ENCODE measurements at regions not wholly inside any gene's neighbourhood (a gene's known extent, or its start where the extent isn't known, plus 50 kb on each side); places are given as distances from the start of the nearest gene placed in this dataset.
"Not testable (repeated sequence)": the region's sequence is repeated elsewhere in the genome, so short reads cannot be mapped to it uniquely, and the experiment has no call there.

- DNase-seq: peak in 1 of 3 experiments; percentile 32
Observed at GRCh38 chr12:47408171-47408871, 297.5 kb downstream of the RPAP3 start.

GRCh38 chr12:47407463-47408129 lies 298.2 kb downstream of the RPAP3 start:
- no peak for DNase-seq

DNA sequence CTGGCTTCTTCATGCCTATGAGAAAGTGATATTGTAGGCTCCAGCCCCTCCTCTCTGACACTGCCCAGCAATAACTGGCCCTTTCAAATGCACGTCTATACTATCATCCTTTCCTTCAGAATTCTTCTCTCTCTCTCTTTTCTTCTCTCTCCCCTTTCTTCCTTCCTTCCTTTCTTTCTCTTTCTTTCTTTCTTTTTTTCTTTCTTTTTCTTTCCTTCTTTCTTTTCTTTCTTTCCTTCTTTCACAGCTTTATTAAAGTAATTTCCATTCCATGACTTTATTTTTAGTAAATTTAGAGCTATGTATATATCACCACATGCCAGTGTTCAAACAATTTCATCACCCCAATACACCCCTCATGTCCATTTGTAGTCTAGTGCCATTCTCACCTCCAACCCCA lies 302.1 kb downstream of the RPAP3 start:
- DNase-seq: no peak

DNA sequence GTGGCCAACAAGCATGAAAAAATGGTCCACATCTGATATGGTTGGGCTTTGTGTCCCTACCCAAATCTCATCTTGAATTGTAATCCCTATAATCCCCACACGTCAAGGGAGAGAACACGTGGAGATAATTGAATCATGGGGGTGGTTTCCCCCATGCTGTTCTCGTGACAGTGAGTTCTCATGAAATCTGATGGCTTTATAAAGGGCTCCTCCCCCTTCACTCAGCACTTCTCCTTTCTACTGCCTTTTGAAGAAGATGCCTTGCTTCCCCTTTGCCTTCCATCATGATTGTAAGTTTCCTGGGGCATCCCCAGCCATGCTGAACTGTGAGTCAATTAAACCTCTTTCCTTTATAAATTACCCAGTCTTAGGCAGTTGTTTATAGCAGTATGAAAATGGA lies 304.6 kb downstream of the RPAP3 start:
- not testable (repeated sequence) for DNase-seq

DNA sequence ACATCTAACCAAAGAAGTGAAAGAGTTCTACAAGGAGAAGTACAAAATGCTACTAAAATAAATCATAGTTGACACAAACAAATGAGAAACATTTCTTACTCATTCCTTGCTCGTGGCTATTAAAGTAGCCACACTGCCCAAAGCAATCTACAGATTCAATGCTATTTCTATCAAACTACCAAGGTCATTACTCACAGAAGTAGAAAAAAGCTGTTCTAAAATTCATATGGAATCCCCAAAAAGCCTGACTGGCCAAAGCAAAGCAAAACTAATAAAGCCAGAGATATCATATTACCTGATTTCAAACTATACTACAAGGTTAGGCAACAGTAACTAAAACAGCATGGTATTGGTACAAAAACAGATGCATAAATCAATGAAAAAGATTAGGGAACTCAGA lies 305.6 kb downstream of the RPAP3 start:
- no peak for DNase-seq

DNA sequence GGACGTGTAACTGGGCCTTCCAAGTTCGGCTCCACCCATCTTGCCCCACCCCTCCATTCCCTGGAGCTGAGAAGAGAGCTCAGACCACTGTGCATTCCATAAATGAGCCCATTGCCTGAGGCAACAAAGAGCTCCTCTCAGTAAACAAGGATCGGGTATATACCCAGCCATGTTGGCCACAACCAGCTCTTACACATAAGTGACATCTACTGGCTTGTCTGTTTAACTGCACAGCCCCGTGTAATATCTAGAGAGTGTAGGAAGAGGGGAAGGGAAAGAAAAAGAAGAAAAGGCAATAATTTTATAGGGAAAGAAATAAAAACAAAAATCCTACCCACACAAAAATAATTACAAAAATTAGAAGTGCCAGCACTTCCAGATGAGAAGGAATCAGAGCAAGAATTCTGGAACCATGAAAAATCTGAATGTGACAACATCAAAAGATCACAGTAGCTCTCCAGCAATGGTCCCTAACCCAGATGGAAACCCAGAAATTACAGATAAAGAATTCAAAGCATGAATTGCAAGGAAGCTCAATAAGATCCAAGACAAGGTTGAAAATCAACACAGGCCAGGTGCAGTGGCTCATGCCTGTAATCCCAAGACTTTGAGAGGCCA lies 308.1 kb downstream of the RPAP3 start:
- DNase-seq: peak in 1 of 3 experiments; percentile 13

DNA sequence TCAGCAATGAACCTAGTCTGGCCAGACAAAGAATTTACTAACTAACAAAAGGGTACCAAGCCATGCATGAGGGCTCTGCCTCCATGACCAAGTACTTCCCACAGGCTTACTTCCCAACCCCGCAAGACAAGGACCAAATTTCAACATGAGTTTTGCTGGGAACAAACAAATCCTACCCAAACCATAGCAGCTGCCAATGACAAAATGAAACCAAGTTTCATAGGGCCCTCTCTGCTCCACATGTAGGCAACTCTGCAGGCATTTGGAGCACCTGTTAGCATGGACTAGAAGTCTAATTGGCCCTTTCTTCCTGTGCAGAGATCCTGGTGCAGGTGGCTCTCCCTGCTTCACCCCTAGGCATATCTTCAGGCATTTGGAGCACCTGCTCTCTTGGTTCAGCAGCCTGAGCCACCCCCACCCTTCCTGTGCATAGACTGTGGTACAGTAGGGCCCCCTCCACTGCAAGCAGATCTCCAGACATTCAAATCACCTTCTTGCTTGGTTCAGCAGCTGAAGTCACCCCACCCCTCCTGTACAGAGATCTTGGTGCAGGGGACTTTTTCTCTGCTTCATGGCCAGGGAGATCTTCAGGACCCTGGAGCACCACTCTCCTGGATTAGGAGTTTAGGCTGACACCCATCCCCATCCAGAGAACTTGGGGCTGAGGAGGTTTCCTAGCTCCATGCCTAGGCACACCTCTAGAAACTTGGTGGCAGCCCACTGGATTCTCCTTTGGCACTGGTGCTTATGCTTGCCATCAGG lies 308.7 kb downstream of the RPAP3 start:
- DNase-seq: no peak

GRCh38 chr12:47394070-47394469 lies 311.8 kb downstream of the RPAP3 start:
- DNase-seq: no peak

GRCh38 chr12:47393403-47393790 lies 312.4 kb downstream of the RPAP3 start:
- DNase-seq: no peak

DNA sequence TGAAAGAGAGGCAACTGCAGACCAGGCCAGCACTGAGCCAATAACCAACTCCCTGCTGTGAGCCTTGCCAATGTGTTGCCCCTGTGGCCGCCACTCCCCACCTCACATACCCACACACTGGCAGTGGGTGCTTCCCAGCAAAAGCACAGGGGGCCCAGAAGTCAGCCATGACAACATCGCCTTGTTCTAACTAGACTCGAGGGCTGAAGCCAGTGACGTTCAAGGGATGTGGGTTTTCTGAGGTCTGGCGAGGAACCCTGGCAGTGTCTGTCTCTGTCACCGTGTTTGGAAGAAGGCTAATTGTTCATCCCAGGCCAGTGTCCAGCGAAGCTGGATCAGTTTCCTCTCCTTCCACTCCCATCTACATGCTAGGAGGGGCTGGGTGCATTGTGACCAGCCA lies 311.8 kb upstream of the AMIGO2 start:
- no peak for DNase-seq

DNA sequence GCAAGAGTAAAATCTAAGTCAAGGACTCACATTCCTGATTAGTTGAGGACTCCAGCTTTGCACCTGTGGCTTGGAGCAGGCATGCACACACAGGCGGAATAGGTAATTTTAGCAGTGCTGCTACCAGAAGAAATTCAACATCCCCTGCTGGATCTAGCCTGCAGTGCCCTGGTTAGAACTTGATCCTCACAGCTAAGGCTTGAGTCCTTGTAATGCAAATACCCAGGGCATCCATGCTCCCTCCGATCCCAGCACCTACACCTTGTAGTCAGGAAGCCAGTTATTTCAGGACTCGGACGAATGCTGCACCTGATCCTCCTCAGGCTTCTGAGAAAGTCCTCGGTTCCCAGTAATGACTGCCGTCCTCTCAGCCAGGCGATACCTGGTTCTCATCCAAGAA lies 309.0 kb upstream of the AMIGO2 start:
- no peak for DNase-seq

DNA sequence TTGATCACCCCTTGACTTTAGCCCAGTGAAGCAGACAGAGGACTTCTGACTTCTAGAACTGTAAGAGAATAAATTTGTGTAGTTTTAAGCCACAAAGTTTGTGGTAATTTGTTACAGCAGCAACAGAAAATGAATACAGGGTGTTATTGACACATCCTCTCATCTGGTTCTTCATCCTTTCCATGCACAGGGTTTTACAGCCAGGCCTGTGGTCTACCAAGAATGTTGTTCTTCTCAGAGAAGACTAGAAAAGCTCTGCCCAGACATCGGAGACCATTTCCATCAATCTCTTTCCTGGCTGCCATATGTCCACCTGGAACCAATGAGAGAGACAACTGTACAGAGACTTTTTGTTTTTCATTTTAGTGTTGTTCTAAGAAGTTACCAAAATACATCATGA lies 308.2 kb upstream of the AMIGO2 start:
- DNase-seq: no peak

GRCh38 chr12:47385653-47386052 lies 305.9 kb upstream of the AMIGO2 start:
- no peak for DNase-seq

DNA sequence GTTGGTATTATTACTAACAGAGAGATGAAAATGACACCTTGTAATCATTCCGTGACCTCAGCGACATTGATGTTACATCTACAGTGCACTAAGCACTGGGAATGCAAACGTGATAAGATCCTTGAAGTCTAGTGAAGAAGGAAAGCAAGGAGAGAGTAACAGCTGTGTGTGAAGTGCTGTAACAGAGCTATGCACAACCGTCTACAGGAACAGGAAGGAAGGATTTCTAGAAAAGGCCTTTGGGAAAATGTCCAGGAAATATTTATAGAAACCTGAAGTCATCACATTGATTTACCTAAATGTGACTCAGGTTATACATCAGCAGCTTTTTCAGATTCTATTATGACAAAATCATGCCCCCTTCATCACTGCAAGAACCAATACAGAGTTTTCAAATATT lies 304.2 kb upstream of the AMIGO2 start:
- DNase-seq: no peak

DNA sequence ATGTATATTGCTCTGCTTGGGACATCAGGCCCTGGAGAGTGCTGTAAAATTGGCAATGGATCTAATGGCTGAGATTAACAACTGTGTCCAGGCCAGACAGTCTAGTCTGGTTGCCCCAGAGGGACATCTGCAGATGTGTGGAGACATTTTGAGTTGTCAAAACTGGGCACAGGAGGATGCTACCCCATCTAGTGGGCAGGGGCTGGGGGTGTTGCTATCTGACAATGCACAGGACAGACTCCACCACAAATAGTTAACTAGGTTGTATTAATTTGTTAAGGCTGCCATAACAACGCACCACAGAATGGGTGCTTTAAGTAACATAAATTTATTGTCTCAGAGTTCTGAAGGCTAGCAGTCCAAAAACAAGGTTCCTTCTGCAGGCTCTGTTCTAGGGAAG lies 302.5 kb upstream of the AMIGO2 start:
- DNase-seq: no peak

DNA sequence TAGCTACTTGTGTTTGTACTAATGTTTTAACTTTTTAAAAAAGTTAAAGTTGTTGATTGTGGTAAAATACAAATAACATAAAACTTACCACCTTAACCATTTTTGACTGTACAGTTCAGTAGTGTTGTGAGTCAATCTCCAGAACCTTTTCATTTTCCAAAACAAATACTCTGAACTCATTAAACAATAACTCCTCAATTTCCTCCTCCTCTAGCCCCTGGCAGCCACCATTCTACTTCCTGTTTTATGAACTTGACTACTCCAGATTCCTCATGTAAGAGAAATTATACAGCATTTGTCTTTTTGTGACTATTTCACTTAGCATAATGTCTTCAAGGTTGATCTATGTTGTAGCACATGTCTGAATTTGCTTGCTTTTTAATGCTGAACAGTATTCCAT lies 299.1 kb upstream of the AMIGO2 start:
- DNase-seq: peak in 1 of 3 experiments; percentile 13

GRCh38 chr12:47378222-47378582 lies 298.4 kb upstream of the AMIGO2 start:
- DNase-seq: no peak

DNA sequence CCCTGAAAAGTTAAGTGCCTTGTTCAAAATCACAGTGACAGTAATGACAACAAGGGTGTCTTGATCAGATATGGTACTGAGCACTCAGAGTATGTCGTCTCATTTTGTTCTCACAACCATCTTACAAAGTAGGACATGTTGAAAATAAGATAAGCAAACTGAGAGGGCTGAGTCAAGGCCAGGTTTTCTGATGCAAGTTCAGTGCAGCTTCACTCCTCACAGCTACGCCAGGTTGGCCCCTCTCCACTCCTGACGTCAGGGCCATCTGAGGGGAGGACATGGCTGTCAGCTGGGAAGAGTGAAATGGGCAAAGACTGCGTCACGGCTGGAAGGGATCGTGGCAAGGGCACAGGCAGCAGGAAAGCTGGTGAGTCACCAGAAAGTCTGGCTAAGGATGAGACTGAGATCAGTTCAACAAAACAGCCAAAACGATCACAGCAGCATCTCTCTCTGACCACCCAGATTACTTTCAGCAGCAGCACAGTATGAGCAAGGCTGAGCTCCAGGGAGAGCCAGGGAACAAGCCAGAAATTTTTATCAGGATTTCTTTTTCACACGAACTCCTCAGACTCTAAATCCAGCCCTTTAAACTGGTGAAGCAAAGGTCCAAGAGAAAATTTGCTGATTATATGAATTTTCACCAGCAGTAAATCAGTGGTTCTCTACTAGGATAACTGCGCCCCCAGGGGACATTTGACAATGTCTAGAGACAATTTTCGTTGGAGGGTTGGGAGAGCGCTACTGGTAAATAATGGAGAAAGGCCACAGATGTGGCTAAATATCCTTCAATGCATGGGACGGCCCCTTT lies 297.9 kb upstream of the AMIGO2 start:
- DNase-seq: peak in 1 of 3 experiments; percentile 11

DNA sequence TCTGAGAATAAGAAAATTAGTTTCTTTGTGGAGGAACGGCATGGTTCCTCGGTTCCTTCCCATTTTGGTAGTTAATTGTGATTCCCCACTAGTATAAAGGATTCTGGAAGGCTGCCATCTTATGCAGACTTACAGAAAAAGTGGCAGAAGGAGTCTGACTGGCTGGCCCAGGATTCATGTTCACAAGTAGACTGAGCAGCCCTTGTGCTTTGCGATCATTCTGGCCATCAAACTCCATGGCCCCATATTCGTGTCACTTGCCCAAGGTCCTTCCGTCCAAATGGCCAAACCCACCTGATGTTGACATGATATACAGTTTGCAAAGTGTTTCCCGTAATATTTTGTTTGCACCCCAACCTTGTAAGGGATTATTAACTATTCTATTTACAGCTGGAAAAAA lies 297.2 kb upstream of the AMIGO2 start:
- no peak for DNase-seq

- DNase-seq: no peak
Observed at GRCh38 chr12:47373554-47374150, 293.9 kb upstream of the AMIGO2 start.

- DNase-seq: peak in 1 of 3 experiments; percentile 18
Observed at GRCh38 chr12:47370421-47370820, 290.7 kb upstream of the AMIGO2 start.

DNA sequence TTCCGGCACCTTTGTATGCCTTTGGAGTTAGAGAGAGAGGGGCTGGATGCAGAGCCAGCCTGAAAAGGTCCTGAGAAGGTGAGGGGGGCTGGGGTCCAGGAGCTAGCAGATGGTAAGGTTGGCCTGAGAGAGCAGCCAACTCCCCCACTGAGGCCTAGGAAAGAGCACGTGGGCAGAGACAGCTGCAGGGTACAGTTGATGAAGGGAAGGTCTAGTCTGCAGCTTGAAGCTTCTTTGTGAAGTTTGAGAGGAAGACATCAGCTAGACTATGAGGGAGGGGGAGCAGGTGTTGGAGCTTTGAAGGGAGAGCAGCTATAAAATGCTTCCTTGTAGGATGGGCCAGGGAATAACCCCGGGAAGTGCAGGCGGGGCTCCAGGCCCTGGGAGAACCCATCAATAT lies 289.3 kb upstream of the AMIGO2 start:
- DNase-seq: no peak
